ENCODE measurements at regions not wholly inside any gene's neighbourhood (a gene's known extent, or its start where the extent isn't known, plus 50 kb on each side); places are given as distances from the start of the nearest gene placed in this dataset.

GRCh38 chr2:2495606-2496005 lies 164.5 kb upstream of the MYT1L start:
- Mint-ChIP-seq H3K4me1 (ENCODE audit: unreplicated experiment) (no peaks in the 10 kb centered on the region), H3K4me3 (no peak overlapping the region), H3K36me3 (no peaks in the 10 kb centered on the region), H3K27ac (no peak overlapping the region), H3K27me3 (peaks cover 7% of the 10 kb centered on the region), H3K9me3 (no peaks in the 10 kb centered on the region)
- TF ChIP-seq, protein P1, sequence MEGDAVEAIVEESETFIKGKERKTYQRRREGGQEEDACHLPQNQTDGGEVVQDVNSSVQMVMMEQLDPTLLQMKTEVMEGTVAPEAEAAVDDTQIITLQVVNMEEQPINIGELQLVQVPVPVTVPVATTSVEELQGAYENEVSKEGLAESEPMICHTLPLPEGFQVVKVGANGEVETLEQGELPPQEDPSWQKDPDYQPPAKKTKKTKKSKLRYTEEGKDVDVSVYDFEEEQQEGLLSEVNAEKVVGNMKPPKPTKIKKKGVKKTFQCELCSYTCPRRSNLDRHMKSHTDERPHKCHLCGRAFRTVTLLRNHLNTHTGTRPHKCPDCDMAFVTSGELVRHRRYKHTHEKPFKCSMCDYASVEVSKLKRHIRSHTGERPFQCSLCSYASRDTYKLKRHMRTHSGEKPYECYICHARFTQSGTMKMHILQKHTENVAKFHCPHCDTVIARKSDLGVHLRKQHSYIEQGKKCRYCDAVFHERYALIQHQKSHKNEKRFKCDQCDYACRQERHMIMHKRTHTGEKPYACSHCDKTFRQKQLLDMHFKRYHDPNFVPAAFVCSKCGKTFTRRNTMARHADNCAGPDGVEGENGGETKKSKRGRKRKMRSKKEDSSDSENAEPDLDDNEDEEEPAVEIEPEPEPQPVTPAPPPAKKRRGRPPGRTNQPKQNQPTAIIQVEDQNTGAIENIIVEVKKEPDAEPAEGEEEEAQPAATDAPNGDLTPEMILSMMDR (conservative IDR thresholded peaks at IDR 0.05) = no peak
- DNase-seq (ENCODE audit: extremely low spot score, unreplicated experiment) = no peak

- TF ChIP-seq, protein P1 (conservative IDR thresholded peaks at IDR 0.05) = no peak
- Mint-ChIP-seq H3K4me3 (no peak overlapping the region), H3K27ac (no peak overlapping the region), H3K4me1 (ENCODE audit: unreplicated experiment) (no peaks in the 10 kb centered on the region), H3K36me3 (no peaks in the 10 kb centered on the region), H3K27me3 (peaks cover 7% of the 10 kb centered on the region), H3K9me3 (no peaks in the 10 kb centered on the region)
- no peak for DNase-seq (ENCODE audit: extremely low spot score, unreplicated experiment)
Observed at GRCh38 chr2:2493496-2493895, 162.4 kb upstream of the MYT1L start.

- TF ChIP-seq, protein P1 (conservative IDR thresholded peaks at IDR 0.05) = no peak
- no peaks in the 10 kb centered on the region for H3K4me1 Mint-ChIP-seq (ENCODE audit: unreplicated experiment)
- no peak for DNase-seq (ENCODE audit: extremely low spot score, unreplicated experiment)
- no peaks in the 10 kb centered on the region for H3K9me3 Mint-ChIP-seq
- H3K27ac Mint-ChIP-seq = no peak overlapping the region
- no peak overlapping the region for H3K4me3 Mint-ChIP-seq
- peaks cover 7% of the 10 kb centered on the region for H3K27me3 Mint-ChIP-seq
- no peaks in the 10 kb centered on the region for H3K36me3 Mint-ChIP-seq
Observed at GRCh38 chr2:2492800-2493199, 161.7 kb upstream of the MYT1L start.

DNA sequence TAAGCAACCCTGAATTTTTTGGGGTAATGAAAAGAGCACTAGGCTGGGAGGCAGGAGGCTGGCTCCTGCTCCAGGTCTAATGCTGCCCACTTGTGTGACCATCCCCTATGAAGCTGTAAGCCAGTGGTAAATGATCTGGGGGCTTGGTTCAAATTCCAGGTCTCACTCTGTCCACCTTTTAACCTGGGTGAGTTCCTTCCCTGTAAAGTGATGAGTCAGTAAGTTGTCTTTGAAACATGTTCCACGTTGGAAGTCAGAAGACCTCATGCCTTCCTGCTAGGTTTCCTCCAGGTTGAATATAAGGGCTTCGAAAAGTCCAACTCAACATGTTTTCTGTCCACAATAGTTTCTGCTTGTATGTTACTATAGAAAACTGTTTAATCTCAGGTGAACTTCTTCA lies 160.9 kb upstream of the MYT1L start:
- H3K36me3 Mint-ChIP-seq = no peaks in the 10 kb centered on the region
- H3K9me3 Mint-ChIP-seq = no peaks in the 10 kb centered on the region
- H3K27me3 Mint-ChIP-seq = peaks cover 6% of the 10 kb centered on the region
- no peak overlapping the region for H3K27ac Mint-ChIP-seq
- no peak overlapping the region for H3K4me3 Mint-ChIP-seq
- H3K4me1 Mint-ChIP-seq (ENCODE audit: unreplicated experiment) = no peaks in the 10 kb centered on the region
- DNase-seq (ENCODE audit: extremely low spot score, unreplicated experiment) = no peak
- TF ChIP-seq, protein P1 (conservative IDR thresholded peaks at IDR 0.05) = no peak

GRCh38 chr2:2484301-2484700 lies 153.2 kb upstream of the MYT1L start:
- no peaks in the 10 kb centered on the region for H3K4me1 Mint-ChIP-seq (ENCODE audit: unreplicated experiment)
- no peaks in the 10 kb centered on the region for H3K27me3 Mint-ChIP-seq
- no peak overlapping the region for H3K4me3 Mint-ChIP-seq
- H3K9me3 Mint-ChIP-seq = peaks cover 3% of the 10 kb centered on the region
- DNase-seq (ENCODE audit: extremely low spot score, unreplicated experiment) = no peak
- H3K27ac Mint-ChIP-seq = no peak overlapping the region
- H3K36me3 Mint-ChIP-seq = no peaks in the 10 kb centered on the region
- TF ChIP-seq, protein P1 (conservative IDR thresholded peaks at IDR 0.05) = no peak

- Mint-ChIP-seq H3K27ac (no peak overlapping the region), H3K27me3 (no peaks in the 10 kb centered on the region), H3K4me1 (ENCODE audit: unreplicated experiment) (no peaks in the 10 kb centered on the region), H3K4me3 (no peak overlapping the region), H3K9me3 (peaks cover 3% of the 10 kb centered on the region), H3K36me3 (no peaks in the 10 kb centered on the region)
- TF ChIP-seq, protein P1 (conservative IDR thresholded peaks at IDR 0.05) = no peak
- DNase-seq (ENCODE audit: extremely low spot score, unreplicated experiment) = no peak
Observed at GRCh38 chr2:2482851-2483250, 151.8 kb upstream of the MYT1L start.
